ENCODE measurements at regions not wholly inside any gene's neighbourhood (a gene's known extent, or its start where the extent isn't known, plus 50 kb on each side); places are given as distances from the start of the nearest gene placed in this dataset.

- TF ChIP-seq CEBPB (IDR thresholded peaks at IDR 0.05) (no peak), RAD21 (IDR thresholded peaks at IDR 0.05; ENCODE audit: low read depth) (no peak), ZBTB7A (IDR thresholded peaks at IDR 0.05; ENCODE audit: low read depth) (no peak), NFIC (IDR thresholded peaks at IDR 0.05) (no peak), TCF12 (IDR thresholded peaks at IDR 0.05; ENCODE audit: low read depth) (no peak), TEAD4 (IDR thresholded peaks at IDR 0.05) (no peak), FOXM1 (IDR thresholded peaks at IDR 0.05; ENCODE audit: borderline replicate concordance, low read depth) (no peak)
- TF ChIP-seq, protein P1, sequence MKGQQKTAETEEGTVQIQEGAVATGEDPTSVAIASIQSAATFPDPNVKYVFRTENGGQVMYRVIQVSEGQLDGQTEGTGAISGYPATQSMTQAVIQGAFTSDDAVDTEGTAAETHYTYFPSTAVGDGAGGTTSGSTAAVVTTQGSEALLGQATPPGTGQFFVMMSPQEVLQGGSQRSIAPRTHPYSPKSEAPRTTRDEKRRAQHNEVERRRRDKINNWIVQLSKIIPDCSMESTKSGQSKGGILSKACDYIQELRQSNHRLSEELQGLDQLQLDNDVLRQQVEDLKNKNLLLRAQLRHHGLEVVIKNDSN (IDR thresholded peaks at IDR 0.05): no peak
- TF ChIP-seq, protein P2, sequence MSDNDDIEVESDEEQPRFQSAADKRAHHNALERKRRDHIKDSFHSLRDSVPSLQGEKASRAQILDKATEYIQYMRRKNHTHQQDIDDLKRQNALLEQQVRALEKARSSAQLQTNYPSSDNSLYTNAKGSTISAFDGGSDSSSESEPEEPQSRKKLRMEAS (IDR thresholded peaks at IDR 0.05): no peak
Observed at GRCh38 chr9:13614060-13614459, 334.6 kb upstream of the MPDZ start.

DNA sequence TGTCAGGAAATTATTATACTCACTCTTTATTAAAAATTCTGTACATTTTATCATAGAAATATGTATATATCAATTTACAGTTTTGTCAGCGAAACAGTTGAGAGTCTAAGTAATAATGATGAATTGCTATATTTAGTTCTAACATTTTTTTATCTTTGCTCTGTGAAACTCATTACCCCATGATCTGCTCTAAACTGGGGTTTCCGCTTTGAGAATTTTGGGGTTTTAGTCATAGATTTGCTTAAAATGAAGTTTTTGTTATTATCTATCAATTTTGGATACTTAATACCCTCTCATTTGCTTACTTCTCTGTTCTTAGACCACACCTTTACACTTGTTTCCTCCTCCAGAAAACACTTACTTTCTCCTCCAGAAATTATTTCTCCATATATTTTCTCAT lies 333.8 kb upstream of the MPDZ start:
- TF ChIP-seq, protein P1 (IDR thresholded peaks at IDR 0.05): no peak
- TF ChIP-seq TCF12 (IDR thresholded peaks at IDR 0.05; ENCODE audit: low read depth): no peak
- TF ChIP-seq, protein P2 (IDR thresholded peaks at IDR 0.05): no peak
- no peak for TF ChIP-seq REST (IDR thresholded peaks at IDR 0.05; ENCODE audit: low read depth)
- TF ChIP-seq RAD21 (IDR thresholded peaks at IDR 0.05; ENCODE audit: low read depth): no peak
- TF ChIP-seq ZBTB7A (IDR thresholded peaks at IDR 0.05; ENCODE audit: low read depth): no peak
- TF ChIP-seq CEBPB (IDR thresholded peaks at IDR 0.05): no peak
- TF ChIP-seq EGR1 (IDR thresholded peaks at IDR 0.05): no peak
- no peak for TF ChIP-seq TAF1 (IDR thresholded peaks at IDR 0.05; ENCODE audit: low read depth)
- no peak for TF ChIP-seq NFIC (IDR thresholded peaks at IDR 0.05)
- TF ChIP-seq EP300 (IDR thresholded peaks at IDR 0.05; ENCODE audit: borderline replicate concordance): no peak
- TF ChIP-seq CREB1 (IDR thresholded peaks at IDR 0.05; ENCODE audit: low read depth): no peak
- TF ChIP-seq TEAD4 (IDR thresholded peaks at IDR 0.05): no peak
- no peak for TF ChIP-seq FOXM1 (IDR thresholded peaks at IDR 0.05; ENCODE audit: borderline replicate concordance, low read depth)
- TF ChIP-seq YY1 (IDR thresholded peaks at IDR 0.05; ENCODE audit: low read depth): no peak

GRCh38 chr9:13608451-13608850 lies 329.0 kb upstream of the MPDZ start:
- TF ChIP-seq TCF12 (IDR thresholded peaks at IDR 0.05; ENCODE audit: low read depth) (no peak), TAF1 (IDR thresholded peaks at IDR 0.05; ENCODE audit: low read depth) (no peak), RAD21 (IDR thresholded peaks at IDR 0.05; ENCODE audit: low read depth) (no peak), REST (IDR thresholded peaks at IDR 0.05; ENCODE audit: low read depth) (no peak), FOXM1 (IDR thresholded peaks at IDR 0.05; ENCODE audit: borderline replicate concordance, low read depth) (no peak)
- TF ChIP-seq, protein P2 (IDR thresholded peaks at IDR 0.05): no peak

DNA sequence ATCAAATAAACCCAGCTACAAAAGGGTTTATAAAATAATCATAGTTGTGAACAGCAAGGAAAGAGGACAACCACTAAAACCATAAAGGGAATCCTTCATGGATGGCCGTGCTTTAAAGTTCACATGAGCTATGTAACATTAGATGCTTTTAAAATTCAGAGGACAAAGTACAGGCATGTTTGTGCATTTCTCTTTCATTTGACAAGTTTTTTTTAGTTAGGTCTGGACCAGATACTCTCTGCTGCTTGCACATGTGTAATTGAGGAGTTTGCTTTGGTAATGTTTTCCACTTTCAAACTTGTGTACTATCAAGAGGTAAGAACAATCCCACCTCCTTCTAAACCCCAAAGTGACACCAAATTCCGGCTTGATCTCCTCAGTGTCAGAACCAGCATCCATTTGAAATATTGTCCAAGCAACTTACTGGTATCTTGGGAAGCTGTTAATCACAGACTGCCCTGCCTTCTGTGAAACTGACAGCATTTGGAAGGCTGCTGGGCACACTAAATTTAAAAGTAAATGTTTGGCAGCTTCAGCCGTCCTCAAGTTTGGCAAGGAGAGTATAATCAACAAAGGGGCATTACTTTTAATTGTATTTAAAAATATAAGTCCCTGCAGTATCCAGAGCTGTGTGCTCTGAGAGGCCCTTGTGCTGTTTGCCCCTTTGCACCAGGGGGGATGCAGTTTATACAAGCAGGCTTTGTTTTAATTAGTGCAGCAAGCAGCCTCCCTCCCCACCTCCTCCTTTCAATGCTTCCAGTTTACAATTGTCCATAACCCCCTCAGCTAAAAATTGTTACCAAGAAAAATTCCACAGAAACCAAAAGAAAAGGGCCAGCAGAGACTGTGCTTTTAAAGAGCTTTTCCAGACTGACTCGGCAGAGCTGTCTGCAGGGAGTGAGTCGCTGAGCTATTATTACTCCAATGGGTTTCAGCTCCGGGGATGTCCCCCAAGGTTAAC lies 328.3 kb upstream of the MPDZ start:
- TF ChIP-seq NFIC (IDR thresholded peaks at IDR 0.05): no peak
- no peak for TF ChIP-seq EP300 (IDR thresholded peaks at IDR 0.05; ENCODE audit: borderline replicate concordance)
- no peak for TF ChIP-seq REST (IDR thresholded peaks at IDR 0.05; ENCODE audit: low read depth)
- no peak for TF ChIP-seq RAD21 (IDR thresholded peaks at IDR 0.05; ENCODE audit: low read depth)
- no peak for TF ChIP-seq CREB1 (IDR thresholded peaks at IDR 0.05; ENCODE audit: low read depth)
- no peak for TF ChIP-seq CEBPB (IDR thresholded peaks at IDR 0.05)
- no peak for TF ChIP-seq FOXM1 (IDR thresholded peaks at IDR 0.05; ENCODE audit: borderline replicate concordance, low read depth)
- TF ChIP-seq EGR1 (IDR thresholded peaks at IDR 0.05): no peak
- no peak for TF ChIP-seq YY1 (IDR thresholded peaks at IDR 0.05; ENCODE audit: low read depth)
- no peak for TF ChIP-seq TAF1 (IDR thresholded peaks at IDR 0.05; ENCODE audit: low read depth)
